ENCODE measurements at regions not wholly inside any gene's neighbourhood (a gene's known extent, or its start where the extent isn't known, plus 50 kb on each side); places are given as distances from the start of the nearest gene placed in this dataset.

- DNase-seq (ENCODE audit: low spot score): no peak
- no peak for TF ChIP-seq CTCF (IDR thresholded peaks at IDR 0.05; ENCODE audit: extremely low read depth, insufficient read depth, missing control alignments)
- in situ Hi-C loops (cut with MboI; ENCODE audit: low pct_unique_long_range_greater_than_20kb, low sequenced_read_pairs, unreplicated experiment): no loop called here
Measured at GRCh38 chr15:87326269-87326668, 930.3 kb downstream of the NTRK3 start.

GRCh38 chr15:87322870-87323269, 933.7 kb downstream of the NTRK3 start:
- DNase-seq (ENCODE audit: low spot score): no peak
- TF ChIP-seq CTCF (IDR thresholded peaks at IDR 0.05; ENCODE audit: extremely low read depth, insufficient read depth, missing control alignments): no peak
- in situ Hi-C loops (cut with MboI; ENCODE audit: low pct_unique_long_range_greater_than_20kb, low sequenced_read_pairs, unreplicated experiment): no loop called here

GRCh38 chr15:87322265-87322664, 934.3 kb downstream of the NTRK3 start:
- TF ChIP-seq CTCF (IDR thresholded peaks at IDR 0.05; ENCODE audit: extremely low read depth, insufficient read depth, missing control alignments): no peak
- in situ Hi-C loops (cut with MboI; ENCODE audit: low pct_unique_long_range_greater_than_20kb, low sequenced_read_pairs, unreplicated experiment): no loop called here

DNA sequence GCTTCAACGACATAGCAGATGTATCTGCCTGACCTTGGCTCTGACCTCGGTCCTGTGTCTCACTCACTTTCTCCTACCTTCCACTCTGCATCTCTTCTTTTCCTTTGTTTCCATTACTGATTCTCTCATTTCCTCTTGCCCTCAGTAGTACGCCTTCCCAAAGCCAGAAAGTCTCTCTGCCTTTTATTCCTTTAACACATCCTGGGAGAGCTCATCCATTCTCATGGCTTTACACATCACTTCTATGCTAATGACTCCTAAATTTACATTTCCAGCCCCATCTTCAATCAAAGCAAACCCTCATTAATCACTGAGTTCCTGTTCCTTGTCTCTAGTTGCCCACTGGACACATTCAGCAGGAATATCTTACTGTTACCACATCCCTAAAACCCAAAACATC, 938.6 kb downstream of the NTRK3 start:
- in situ Hi-C loops (cut with MboI; ENCODE audit: low pct_unique_long_range_greater_than_20kb, low sequenced_read_pairs, unreplicated experiment): no loop called here
- DNase-seq (ENCODE audit: low spot score): no peak
- TF ChIP-seq CTCF (IDR thresholded peaks at IDR 0.05; ENCODE audit: extremely low read depth, insufficient read depth, missing control alignments): no peak

More at GRCh38 chr15:87322265-87322664, 934.3 kb downstream of the NTRK3 start:
- no peak for DNase-seq (ENCODE audit: low spot score)

- TF ChIP-seq CTCF (IDR thresholded peaks at IDR 0.05; ENCODE audit: extremely low read depth, insufficient read depth, missing control alignments): no peak
- in situ Hi-C loops (cut with MboI; ENCODE audit: low pct_unique_long_range_greater_than_20kb, low sequenced_read_pairs, unreplicated experiment): no loop called here
- no peak for DNase-seq (ENCODE audit: low spot score)
Measured at GRCh38 chr15:87312221-87312620, 944.3 kb downstream of the NTRK3 start.

DNA sequence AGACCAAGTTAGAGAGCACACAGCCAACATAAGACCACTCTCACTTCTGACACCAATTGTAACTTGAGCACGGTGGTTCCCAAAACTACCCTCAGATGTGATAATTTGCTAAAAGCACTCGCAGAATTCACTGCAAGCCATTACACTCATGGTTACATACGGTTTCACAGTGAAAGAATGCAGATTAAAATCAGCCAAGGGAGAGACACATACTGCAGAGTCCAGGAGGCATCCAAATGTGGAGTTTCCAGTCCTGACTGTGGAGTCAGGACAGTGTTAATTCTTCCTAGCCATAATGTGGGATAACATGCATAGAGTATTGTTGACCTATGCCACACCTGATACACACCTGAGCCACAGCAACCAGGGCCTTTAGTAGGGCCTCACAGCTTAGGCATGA, 956.4 kb downstream of the NTRK3 start:
- in situ Hi-C loops (cut with MboI; ENCODE audit: low pct_unique_long_range_greater_than_20kb, low sequenced_read_pairs, unreplicated experiment): no loop called here
- TF ChIP-seq CTCF (IDR thresholded peaks at IDR 0.05; ENCODE audit: extremely low read depth, insufficient read depth, missing control alignments): no peak
- DNase-seq (ENCODE audit: low spot score): no peak

DNA sequence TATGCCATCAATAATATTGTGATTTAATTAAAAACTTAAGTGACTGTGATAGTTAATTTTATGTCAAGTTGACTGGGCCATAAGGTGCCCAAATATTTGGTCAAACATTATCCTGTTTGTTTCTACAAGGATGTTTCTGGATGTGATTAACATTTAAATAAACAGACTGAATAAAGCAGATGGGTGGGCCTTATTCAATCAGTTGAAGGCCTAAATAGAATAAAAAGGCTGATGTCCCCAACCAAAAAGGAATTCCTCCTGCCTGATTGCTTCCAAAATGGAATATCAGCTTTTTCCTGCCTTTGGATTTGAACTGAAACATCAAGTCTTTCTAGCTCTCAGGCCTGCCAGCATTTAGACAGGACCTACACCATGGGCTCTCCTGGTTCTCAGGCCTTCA, 961.7 kb downstream of the NTRK3 start:
- no peak for DNase-seq (ENCODE audit: low spot score)
- TF ChIP-seq CTCF (IDR thresholded peaks at IDR 0.05; ENCODE audit: extremely low read depth, insufficient read depth, missing control alignments): no peak
- in situ Hi-C loops (cut with MboI; ENCODE audit: low pct_unique_long_range_greater_than_20kb, low sequenced_read_pairs, unreplicated experiment): no loop called here
